A673 (cell line): ENCODE measurements at regions not wholly inside any gene's neighbourhood (a gene's known extent, or its start where the extent isn't known, plus 50 kb on each side); places are given as distances from the start of the nearest gene placed in this dataset.

Source experiments
- EZH2 ChIP-seq: fragments of 200-600 bp; sonication (generic); IDR thresholded peaks from 2 replicates; pipeline ENCODE4 v1.6.1; 2017; ENCODE audit warnings: borderline replicate concordance, low read depth, mild to moderate bottlenecking, mixed read lengths, antibody characterized with exemption, low read length; ENCODE audit not compliant: poor library complexity, severe bottlenecking
- TF ChIP-seq, protein P1 (sequence below): fragments of 300-800, 200-600 bp; sonication (generic); conservative IDR thresholded peaks from 2 replicates; pipeline ENCODE4 v1.5.1; 2017; ENCODE audit warnings: low read depth, mild to moderate bottlenecking, antibody characterized with exemption, low read length, moderate library complexity, mixed read lengths

DNA sequence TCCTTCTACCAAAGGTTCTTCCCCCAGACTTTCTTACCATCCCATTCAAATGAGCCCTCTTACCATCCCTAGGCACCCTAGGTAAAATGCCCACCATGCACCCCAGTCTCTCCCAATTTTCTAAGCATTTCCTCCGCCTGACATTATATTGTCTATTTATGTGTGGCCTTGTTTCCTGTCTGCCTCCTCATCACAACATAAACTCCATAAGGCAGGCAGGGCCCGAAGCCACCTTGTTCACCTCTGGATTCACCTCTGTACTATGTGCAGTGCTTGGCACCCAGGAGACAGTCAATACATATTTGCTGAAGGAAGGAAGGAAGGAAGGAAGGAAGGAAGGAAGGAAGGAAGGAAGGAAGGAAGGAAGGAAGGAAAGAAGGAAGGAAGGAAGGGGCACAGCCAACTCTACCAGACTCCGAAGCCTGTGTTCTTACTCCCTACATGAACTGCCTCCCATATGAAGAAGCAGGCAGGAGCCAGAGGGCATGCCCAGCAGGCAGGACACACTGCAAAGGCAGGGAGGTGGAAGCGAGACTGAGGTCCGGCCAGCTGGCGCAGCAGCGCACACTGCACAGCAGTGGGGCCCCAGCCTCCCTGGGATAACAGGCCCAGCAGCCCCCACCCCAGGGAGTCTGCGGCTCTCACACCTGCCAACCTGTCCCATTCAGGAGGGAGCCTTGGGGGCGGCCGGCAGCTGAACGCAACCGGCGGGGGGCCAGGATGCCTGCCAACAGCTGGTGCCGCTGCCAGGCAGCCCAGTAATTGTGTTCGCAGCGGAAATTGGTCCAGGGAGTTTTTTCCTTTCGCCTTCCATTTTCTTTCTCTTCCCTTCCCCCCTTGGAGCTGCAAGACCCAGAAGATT lies 106.0 kb upstream of the LINGO1 start:
- TF ChIP-seq, protein P1, sequence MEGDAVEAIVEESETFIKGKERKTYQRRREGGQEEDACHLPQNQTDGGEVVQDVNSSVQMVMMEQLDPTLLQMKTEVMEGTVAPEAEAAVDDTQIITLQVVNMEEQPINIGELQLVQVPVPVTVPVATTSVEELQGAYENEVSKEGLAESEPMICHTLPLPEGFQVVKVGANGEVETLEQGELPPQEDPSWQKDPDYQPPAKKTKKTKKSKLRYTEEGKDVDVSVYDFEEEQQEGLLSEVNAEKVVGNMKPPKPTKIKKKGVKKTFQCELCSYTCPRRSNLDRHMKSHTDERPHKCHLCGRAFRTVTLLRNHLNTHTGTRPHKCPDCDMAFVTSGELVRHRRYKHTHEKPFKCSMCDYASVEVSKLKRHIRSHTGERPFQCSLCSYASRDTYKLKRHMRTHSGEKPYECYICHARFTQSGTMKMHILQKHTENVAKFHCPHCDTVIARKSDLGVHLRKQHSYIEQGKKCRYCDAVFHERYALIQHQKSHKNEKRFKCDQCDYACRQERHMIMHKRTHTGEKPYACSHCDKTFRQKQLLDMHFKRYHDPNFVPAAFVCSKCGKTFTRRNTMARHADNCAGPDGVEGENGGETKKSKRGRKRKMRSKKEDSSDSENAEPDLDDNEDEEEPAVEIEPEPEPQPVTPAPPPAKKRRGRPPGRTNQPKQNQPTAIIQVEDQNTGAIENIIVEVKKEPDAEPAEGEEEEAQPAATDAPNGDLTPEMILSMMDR = no peak
- no peak for TF ChIP-seq EZH2
